SK-N-MC (cell line): ENCODE measurements at regions not wholly inside any gene's neighbourhood (a gene's known extent, or its start where the extent isn't known, plus 50 kb on each side); places are given as distances from the start of the nearest gene placed in this dataset.
"Not testable (repeated sequence)": the region's sequence is repeated elsewhere in the genome, so short reads cannot be mapped to it uniquely, and the experiment has no call there.

ENCODE experiments used
- DNase-seq: peaks from one replicate; pipeline ENCODE4 v3.0.0-alpha.2; 2011; ENCODE audit warnings: low read depth, low spot score
- H3K27ac ChIP-seq: fragments of 200-600 bp; sonication (generic); 2 replicates; pipeline ENCODE4 v1.5.1; 2016; ENCODE audit warnings: mixed run types
- H3K36me3 ChIP-seq: fragments of 200-600 bp; sonication (generic); 2 replicates; pipeline ENCODE4 v1.6.1; 2017; ENCODE audit warnings: antibody characterized with exemption, low read length, mixed read lengths; ENCODE audit not compliant: insufficient read depth
- H3K4me3 ChIP-seq: fragments of 200-600 bp; sonication (generic); 2 replicates; pipeline ENCODE4 v1.5.1; 2016
- H3K9ac ChIP-seq: fragments of 200-600 bp; sonication (generic); 2 replicates; pipeline ENCODE4 v1.8.0; 2017; ENCODE audit warnings: mixed run types, mixed read lengths; ENCODE audit not compliant: insufficient read length
- H3K9me3 ChIP-seq: fragments of 200-600 bp; sonication (generic); 2 replicates; pipeline ENCODE4 v1.6.1; 2017; ENCODE audit warnings: low read depth, mild to moderate bottlenecking, antibody characterized with exemption, low read length, moderate library complexity, mixed read lengths
- EZH2 ChIP-seq: fragments of 200-600 bp; sonication (generic); IDR thresholded peaks from one replicate; pipeline ENCODE4 v1.6.1; 2017; ENCODE audit warnings: antibody characterized with exemption
- FOXP2 ChIP-seq: optimal IDR thresholded peaks from 2 replicates; pipeline ENCODE3; 2011; ENCODE audit warnings: mild to moderate bottlenecking, moderate library complexity; ENCODE audit not compliant: insufficient read depth; ENCODE audit errors: extremely low read length, control extremely low read depth
- POLR2AphosphoS5 ChIP-seq: IDR thresholded peaks from 2 replicates; pipeline ENCODE4 v1.6.1; 2012; ENCODE audit warnings: mild to moderate bottlenecking, low read depth, low read length, borderline replicate concordance

DNA sequence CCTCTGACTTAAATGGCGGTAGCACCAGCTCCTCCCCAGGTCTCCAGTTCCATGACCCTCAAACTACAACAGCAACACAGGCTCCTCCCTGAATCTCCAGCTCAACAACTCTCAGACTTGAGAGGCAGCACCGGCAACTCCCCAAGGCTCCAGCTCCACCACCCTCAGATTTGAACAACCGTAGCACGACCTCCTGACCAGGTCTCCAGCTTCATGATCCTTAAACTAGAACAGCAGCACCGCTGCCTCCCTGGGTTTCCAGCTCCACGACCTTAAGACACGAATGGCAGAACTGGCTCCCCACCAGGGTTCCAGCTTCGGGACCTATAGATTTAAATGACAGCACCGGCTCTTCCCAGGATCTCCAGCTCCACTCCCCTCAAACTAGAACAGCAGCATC, 325.8 kb downstream of the PREX1 start:
- TF ChIP-seq FOXP2 (no peak), EZH2 (no peak), POLR2AphosphoS5 (no peak)
- Histone ChIP-seq H3K9me3 (no peaks in the 10 kb centered on the region), H3K9ac (no peak overlapping the region), H3K27ac (no peak overlapping the region), H3K4me3 (no peak overlapping the region), H3K36me3 (no peaks in the 10 kb centered on the region)
- no peak for DNase-seq

DNA sequence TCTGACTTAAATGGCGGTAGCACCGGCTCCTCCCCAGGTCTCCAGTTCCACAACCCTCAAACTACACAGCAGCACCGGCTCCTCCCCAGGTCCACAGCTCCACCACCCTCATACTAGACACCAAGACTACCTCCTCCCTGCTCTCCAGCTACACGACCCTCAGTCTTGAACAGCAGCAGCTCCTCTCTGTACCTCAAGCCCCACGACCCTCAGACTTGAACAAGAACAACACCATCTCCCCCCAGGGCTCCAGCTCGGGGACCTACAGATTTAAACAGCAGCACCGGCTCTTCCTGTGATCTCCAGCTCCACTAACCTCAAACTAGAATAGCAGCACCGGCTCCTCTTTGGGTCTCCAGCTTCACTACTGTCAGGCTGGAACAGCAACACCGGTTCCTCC, 326.9 kb downstream of the PREX1 start:
- not testable (repeated sequence) for H3K9me3 ChIP-seq, H3K9ac ChIP-seq, H3K36me3 ChIP-seq, H3K4me3 ChIP-seq, DNase-seq, H3K27ac ChIP-seq

DNA sequence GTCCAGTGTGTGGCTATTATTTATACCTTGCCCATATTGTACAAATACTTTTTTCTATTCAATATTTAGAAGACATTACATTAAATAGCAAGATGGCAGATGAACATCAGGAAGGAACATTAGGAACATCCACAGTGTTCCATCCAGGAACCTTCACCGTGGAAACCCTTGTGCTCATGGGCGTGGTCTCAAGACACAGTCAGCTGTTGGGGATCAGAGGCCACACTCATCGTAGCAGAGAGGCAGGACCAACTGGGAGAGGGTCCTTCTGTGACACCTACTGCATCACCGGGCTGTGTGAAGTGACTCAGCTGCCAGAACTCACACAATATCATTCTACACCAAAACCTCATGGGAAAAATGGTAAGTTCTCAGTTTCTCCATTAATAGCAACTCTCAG, 328.9 kb downstream of the PREX1 start:
- H3K36me3 ChIP-seq, DNase-seq, H3K9me3 ChIP-seq, H3K27ac ChIP-seq, H3K9ac ChIP-seq, H3K4me3 ChIP-seq: not testable (repeated sequence)

DNA sequence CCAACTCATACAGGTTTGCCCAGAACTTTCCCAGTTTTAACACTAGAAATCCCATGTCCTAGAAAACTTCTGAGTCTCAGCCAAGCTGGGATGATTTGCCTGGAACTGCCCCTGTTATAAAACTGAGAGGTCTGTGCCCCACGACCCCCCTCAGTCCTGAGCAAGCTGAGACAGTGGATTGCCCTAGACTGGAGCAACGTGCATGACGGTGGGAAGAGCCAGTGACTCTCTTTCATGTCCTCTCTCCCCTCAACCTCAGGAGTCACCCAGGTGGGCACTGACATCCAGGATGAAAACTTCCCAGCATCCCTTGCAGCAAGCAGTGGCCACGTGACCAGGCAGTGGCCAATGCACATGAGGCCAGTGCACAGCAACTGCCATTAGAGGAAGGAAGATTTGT, 329.7 kb downstream of the PREX1 start:
- H3K9me3 ChIP-seq, DNase-seq, H3K9ac ChIP-seq, H3K36me3 ChIP-seq, H3K4me3 ChIP-seq, H3K27ac ChIP-seq: not testable (repeated sequence)

DNA sequence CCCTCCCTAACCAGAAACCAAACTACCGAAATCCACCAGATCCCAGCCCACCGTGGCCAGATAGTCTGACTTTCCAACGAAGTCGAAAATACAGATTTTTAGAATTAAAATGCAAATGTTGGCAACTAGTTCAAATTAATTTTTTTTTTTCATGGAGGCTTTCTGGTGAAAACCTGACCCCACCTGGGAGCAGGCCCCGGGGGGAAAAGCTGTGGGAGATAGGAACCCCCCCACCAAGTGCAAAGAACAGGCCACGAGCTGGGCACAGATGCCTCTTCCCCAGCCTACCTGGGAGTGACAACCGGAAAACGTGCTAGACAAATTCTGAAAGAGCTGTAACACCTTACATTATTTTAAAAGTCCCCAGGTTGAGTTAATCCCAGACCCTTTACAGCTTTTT, 333.8 kb downstream of the PREX1 start:
- Histone ChIP-seq H3K4me3 (no peak overlapping the region), H3K27ac (no peak overlapping the region), H3K9me3 (no peaks in the 10 kb centered on the region), H3K36me3 (no peaks in the 10 kb centered on the region), H3K9ac (no peak overlapping the region)
- DNase-seq: no peak
- no peak for TF ChIP-seq POLR2AphosphoS5

DNA sequence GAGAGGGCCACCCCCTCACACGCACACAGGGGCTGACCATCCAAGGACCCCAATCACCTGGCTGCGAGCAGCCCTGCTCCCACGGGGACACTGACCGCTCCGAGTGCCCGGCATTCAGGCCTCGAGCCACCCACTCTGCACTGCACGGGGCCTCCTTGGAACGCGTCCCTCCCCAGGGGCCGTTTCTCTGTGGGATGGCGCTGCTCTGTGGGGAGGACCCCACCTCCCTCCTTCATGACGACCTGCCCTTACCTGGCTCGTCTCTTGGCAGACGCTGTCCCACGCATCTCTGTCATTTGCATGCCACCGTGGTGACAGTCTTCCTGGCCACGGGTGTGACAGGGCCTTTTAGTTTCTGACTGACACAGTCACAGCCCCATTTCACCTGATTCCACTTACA, 334.5 kb downstream of the PREX1 start:
- H3K9me3 ChIP-seq, H3K4me3 ChIP-seq, H3K36me3 ChIP-seq, H3K9ac ChIP-seq, DNase-seq, H3K27ac ChIP-seq: not testable (repeated sequence)

DNA sequence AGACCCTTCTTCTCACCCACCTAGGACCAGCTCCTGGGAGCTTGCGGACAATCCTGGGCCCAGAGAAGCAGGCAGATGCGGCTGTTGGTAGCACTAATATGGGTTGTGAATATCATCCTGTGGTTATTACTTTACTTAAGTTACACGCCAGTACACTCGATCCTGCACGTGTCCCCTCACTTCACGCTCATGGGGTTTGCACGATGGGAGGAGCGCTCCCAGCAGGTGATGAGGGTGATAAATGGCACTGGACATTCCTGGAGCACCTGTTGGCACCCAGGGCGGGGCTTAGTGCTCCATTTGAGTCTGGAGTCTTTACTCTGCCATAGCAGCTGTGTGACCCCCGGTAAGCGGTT, 335.1 kb downstream of the PREX1 start:
- no peaks in the 10 kb centered on the region for H3K9me3 ChIP-seq
- no peak overlapping the region for H3K4me3 ChIP-seq
- H3K9ac ChIP-seq: no peak overlapping the region
- DNase-seq: no peak
- no peak for TF ChIP-seq FOXP2
- TF ChIP-seq POLR2AphosphoS5: no peak
- no peak for TF ChIP-seq EZH2
- H3K36me3 ChIP-seq: no peaks in the 10 kb centered on the region
- no peak overlapping the region for H3K27ac ChIP-seq

DNA sequence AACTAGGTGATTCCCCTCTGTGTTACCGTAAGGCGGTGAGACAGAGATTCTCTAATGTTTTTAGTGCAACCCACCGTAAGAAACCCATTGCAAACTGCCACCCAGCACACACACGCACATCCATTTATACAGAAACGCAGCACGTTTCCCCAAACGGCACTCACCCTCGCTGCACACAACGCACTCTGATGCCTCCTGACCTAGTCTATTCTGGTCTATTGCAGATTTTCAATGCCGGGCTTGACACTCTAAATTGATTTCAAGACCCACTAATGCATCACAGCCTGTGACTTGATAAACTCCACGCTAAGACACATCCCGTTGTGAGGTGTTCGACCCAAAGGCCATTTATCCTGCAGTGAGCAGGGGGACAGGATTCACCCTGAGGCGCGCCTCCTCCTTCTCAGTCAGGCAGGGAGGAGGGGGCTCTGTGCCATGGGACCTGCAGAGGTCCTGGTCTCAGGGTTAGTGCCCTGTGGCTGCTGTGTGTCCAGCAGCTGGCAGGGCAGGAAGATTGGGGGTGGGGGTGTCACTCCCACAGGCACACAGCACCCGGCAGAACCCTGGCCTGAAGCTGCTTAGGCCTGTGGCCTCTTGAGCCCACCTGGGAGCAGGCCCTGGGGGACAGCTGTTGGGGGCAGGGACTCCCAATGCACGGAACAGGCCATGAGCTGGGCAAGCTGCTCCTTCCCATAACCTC, 335.6 kb downstream of the PREX1 start:
- H3K9ac ChIP-seq: no peak overlapping the region
- TF ChIP-seq POLR2AphosphoS5: no peak
- no peak for TF ChIP-seq FOXP2
- DNase-seq: no peak
- H3K36me3 ChIP-seq: no peaks in the 10 kb centered on the region
- H3K27ac ChIP-seq: no peak overlapping the region
- no peaks in the 10 kb centered on the region for H3K9me3 ChIP-seq
- H3K4me3 ChIP-seq: no peak overlapping the region

DNA sequence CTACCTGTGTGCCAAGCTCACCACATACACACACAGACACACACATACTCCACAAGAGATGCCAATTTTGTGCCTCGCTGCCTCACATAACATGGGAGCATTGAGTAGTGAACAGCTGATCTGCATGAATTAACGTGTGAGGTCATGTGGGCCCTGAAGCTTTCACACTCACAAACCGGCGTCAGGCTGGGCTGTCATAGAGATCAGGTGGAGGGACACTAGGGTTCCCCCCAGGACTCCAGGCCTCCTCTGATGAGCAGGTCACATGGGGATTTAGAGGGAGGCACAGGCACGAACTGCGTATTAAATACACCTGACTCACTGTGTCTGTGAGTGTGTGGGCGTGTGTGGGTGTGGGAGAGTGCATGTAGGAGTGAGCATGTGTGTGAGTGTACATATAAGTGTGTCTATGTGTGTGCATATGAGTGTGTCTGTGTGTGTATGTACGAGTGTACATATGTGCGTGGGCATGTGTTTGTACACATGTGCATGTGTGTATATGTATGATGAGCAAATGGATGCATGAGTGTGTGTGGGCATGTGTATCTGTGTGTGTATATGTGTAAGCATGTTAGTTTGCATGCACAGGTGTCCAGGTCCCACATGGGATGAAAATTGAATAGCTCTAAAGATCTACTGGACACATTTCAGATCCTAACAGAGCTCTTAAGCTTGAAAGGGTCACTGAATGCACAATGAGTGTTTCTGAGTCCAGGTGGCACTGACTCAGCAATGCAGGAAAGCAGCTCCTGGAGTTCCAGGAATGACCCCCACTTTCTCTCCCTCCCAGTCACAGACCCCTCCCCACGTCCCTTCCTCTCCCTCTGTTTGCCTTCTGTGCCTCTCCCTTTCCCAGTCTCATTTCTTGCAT, 336.6 kb downstream of the PREX1 start:
- Histone ChIP-seq H3K9ac (no peak overlapping the region), H3K27ac (no peak overlapping the region), H3K9me3 (no peaks in the 10 kb centered on the region), H3K4me3 (no peak overlapping the region), H3K36me3 (no peaks in the 10 kb centered on the region)
- no peak for DNase-seq
- TF ChIP-seq EZH2 (no peak), POLR2AphosphoS5 (no peak), FOXP2 (no peak)

DNA sequence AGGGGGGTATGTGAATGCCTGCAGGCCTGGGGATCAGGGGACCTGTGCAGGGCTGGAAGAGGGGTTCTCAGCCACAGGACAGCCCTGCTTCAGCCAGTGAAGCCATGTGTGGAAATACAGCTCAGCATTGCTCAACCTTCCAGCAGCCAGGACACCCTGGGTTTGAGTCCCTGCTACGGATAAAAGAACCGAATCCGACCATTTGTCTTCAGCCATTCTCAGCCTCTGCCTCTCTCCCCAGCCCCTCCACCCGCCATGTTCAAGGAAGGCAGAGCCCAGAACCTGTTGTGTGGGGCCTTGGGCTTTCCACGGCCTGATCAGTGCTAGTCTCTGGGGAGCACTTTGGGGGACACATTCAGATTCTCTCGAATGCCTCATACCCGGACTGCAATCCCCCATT, 337.5 kb downstream of the PREX1 start:
- not testable (repeated sequence) for H3K27ac ChIP-seq, DNase-seq, H3K9me3 ChIP-seq, H3K36me3 ChIP-seq, H3K4me3 ChIP-seq, H3K9ac ChIP-seq
